DND-41 (cell line): ENCODE measurements at regions not wholly inside any gene's neighbourhood (a gene's known extent, or its start where the extent isn't known, plus 50 kb on each side); places are given as distances from the start of the nearest gene placed in this dataset.

Experiments
- EZH2 ChIP-seq: IDR thresholded peaks from 3 replicates; pipeline ENCODE4 v1.6.1; 2012; ENCODE audit warnings: borderline replicate concordance, low read depth, mild to moderate bottlenecking, moderate library complexity, low read length, inconsistent platforms; ENCODE audit not compliant: severe bottlenecking
- TF ChIP-seq, protein P1 (sequence below): IDR thresholded peaks from 2 replicates; pipeline ENCODE4 v1.5.1; 2012; ENCODE audit warnings: borderline replicate concordance, low read length, moderate library complexity, mild to moderate bottlenecking; ENCODE audit not compliant: poor library complexity, severe bottlenecking; ENCODE audit errors: extremely low read depth

- TF ChIP-seq, protein P1, sequence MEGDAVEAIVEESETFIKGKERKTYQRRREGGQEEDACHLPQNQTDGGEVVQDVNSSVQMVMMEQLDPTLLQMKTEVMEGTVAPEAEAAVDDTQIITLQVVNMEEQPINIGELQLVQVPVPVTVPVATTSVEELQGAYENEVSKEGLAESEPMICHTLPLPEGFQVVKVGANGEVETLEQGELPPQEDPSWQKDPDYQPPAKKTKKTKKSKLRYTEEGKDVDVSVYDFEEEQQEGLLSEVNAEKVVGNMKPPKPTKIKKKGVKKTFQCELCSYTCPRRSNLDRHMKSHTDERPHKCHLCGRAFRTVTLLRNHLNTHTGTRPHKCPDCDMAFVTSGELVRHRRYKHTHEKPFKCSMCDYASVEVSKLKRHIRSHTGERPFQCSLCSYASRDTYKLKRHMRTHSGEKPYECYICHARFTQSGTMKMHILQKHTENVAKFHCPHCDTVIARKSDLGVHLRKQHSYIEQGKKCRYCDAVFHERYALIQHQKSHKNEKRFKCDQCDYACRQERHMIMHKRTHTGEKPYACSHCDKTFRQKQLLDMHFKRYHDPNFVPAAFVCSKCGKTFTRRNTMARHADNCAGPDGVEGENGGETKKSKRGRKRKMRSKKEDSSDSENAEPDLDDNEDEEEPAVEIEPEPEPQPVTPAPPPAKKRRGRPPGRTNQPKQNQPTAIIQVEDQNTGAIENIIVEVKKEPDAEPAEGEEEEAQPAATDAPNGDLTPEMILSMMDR: no peak
- no peak for TF ChIP-seq EZH2
Measured at GRCh38 chr4:108325561-108325960, 156.8 kb upstream of the LEF1 start.
